ENCODE measurements at regions not wholly inside any gene's neighbourhood (a gene's known extent, or its start where the extent isn't known, plus 50 kb on each side); places are given as distances from the start of the nearest gene placed in this dataset.

DNA sequence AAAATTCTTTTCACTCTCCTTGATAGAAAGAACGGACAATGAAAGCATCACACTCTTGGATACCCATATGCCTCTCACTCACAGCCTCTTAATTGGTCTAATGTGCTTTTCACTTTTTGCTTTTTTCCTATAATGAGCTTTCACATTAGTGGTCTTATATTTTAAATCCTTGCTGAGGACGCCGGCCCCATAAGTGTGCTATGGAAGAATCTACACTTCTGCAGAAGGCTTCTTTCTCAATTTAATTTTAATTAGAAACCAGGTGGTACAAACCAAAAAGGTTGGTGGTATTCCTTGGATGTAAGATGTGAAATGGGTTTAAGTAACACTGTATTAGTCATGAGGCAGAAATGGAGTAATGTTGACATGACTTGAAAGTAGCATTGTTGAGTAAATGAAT is 190.6 kb upstream of the NFIA start:
- Histone ChIP-seq H3K9me3 (ENCODE audit: low read length) (no peaks in the 10 kb centered on the region), H3K4me3 (ENCODE audit: low read length) (no peak overlapping the region), H3K27me3 (ENCODE audit: insufficient read depth, low read length, poor library complexity, severe bottlenecking) (no peaks in the 10 kb centered on the region), H3K4me1 (ENCODE audit: insufficient read depth, low read length) (no peaks in the 10 kb centered on the region), H3K27ac (ENCODE audit: low read depth, low read length) (no peak overlapping the region), H3K36me3 (ENCODE audit: insufficient read depth, low read length) (no peaks in the 10 kb centered on the region)
- Mint-ChIP-seq H3K27ac (no peak overlapping the region), H3K27me3 (peaks cover 6 to 19% of the 10 kb centered on the region in 2 donors), H3K4me3 (no peak overlapping the region), H3K4me1 (no peaks in the 10 kb centered on the region), H3K36me3 (no peaks in the 10 kb centered on the region), H3K9me3 (no peaks in the 10 kb centered on the region)
- DNase-seq, result no peak
- ChIA-PET CTCF (no interaction called here), POLR2A (no interaction called here)

- Histone ChIP-seq H3K27me3 (ENCODE audit: insufficient read depth, low read length, poor library complexity, severe bottlenecking) (no peaks in the 10 kb centered on the region), H3K9me3 (ENCODE audit: low read length) (no peaks in the 10 kb centered on the region), H3K4me1 (ENCODE audit: insufficient read depth, low read length) (no peaks in the 10 kb centered on the region), H3K4me3 (ENCODE audit: low read length) (no peak overlapping the region), H3K36me3 (ENCODE audit: insufficient read depth, low read length) (no peaks in the 10 kb centered on the region), H3K27ac (ENCODE audit: low read depth, low read length) (no peak overlapping the region)
- CTCF ChIA-PET, result no interaction called here
- Mint-ChIP-seq H3K27ac (no peak overlapping the region), H3K27me3 (peaks cover 6 to 19% of the 10 kb centered on the region in 2 donors), H3K4me3 (no peak overlapping the region), H3K9me3 (no peaks in the 10 kb centered on the region), H3K4me1 (no peaks in the 10 kb centered on the region), H3K36me3 (no peaks in the 10 kb centered on the region)
- POLR2A ChIA-PET, result no interaction called here
- DNase-seq, result no peak
Measured at GRCh38 chr1:60891281-60891680, 191.1 kb upstream of the NFIA start.

DNA sequence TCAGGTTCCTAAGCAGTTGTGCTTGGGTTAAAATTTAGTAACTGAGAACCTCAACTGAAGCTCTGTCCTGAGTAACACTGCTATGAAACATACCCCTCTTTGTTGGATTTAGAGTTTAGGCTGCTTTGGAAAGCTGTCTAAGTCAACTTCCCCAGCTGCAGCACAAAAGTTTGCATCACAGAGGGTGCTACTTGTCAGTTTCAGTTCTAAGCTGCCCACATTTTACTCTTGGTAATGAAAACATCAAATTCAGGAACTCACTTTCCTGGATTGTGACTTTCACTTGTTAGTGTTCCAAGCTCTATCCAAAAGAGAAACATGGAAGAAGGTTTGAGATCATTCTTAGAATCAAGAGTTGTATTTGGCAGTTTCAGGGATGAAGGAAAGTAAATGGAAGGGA is 191.7 kb upstream of the NFIA start:
- ChIA-PET POLR2A (no interaction called here), CTCF (no interaction called here)
- Histone ChIP-seq H3K27me3 (ENCODE audit: insufficient read depth, low read length, poor library complexity, severe bottlenecking) (no peaks in the 10 kb centered on the region), H3K4me3 (ENCODE audit: low read length) (no peak overlapping the region), H3K27ac (ENCODE audit: low read depth, low read length) (no peak overlapping the region), H3K9me3 (ENCODE audit: low read length) (no peaks in the 10 kb centered on the region), H3K36me3 (ENCODE audit: insufficient read depth, low read length) (no peaks in the 10 kb centered on the region), H3K4me1 (ENCODE audit: insufficient read depth, low read length) (no peaks in the 10 kb centered on the region)
- Mint-ChIP-seq H3K27me3 (peaks cover 6 to 19% of the 10 kb centered on the region in 2 donors), H3K4me3 (no peak overlapping the region), H3K4me1 (no peaks in the 10 kb centered on the region), H3K9me3 (no peaks in the 10 kb centered on the region), H3K27ac (no peak overlapping the region), H3K36me3 (no peaks in the 10 kb centered on the region)
- DNase-seq, result no peak

DNA sequence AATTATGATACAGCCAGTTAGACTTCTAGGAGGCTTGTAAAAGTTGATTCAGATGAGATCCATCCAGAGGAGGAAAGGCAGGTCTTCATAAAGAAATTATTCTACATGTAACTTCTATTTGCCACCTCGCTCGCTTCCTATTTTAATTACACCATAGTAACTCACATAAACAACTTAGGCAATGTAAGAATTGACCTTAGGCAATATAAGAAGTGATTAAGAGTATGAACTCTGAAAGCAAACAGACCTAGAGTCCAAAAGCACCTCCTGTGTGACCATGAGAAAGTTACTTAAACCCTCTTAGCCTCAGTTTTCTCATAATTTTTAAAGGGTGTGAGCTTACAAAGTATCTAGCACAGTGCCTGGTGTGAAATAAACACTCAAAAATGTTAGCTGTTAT is 192.7 kb upstream of the NFIA start:
- H3K27ac Mint-ChIP-seq, result no peak overlapping the region
- Histone ChIP-seq H3K4me1 (ENCODE audit: insufficient read depth, low read length) (no peaks in the 10 kb centered on the region), H3K9me3 (ENCODE audit: low read length) (no peaks in the 10 kb centered on the region), H3K36me3 (ENCODE audit: insufficient read depth, low read length) (no peaks in the 10 kb centered on the region), H3K27ac (ENCODE audit: low read depth, low read length) (no peak overlapping the region), H3K4me3 (ENCODE audit: low read length) (no peak overlapping the region), H3K27me3 (ENCODE audit: insufficient read depth, low read length, poor library complexity, severe bottlenecking) (no peaks in the 10 kb centered on the region)
- ChIA-PET CTCF (no interaction called here), POLR2A (no interaction called here)
- H3K4me1 Mint-ChIP-seq, result no peaks in the 10 kb centered on the region
- no peak overlapping the region for H3K4me3 Mint-ChIP-seq
- no peaks in the 10 kb centered on the region for H3K36me3 Mint-ChIP-seq
- DNase-seq, result no peak
- H3K9me3 Mint-ChIP-seq, result no peaks in the 10 kb centered on the region
- peaks cover 2 to 17% of the 10 kb centered on the region in 2 donors for H3K27me3 Mint-ChIP-seq

DNA sequence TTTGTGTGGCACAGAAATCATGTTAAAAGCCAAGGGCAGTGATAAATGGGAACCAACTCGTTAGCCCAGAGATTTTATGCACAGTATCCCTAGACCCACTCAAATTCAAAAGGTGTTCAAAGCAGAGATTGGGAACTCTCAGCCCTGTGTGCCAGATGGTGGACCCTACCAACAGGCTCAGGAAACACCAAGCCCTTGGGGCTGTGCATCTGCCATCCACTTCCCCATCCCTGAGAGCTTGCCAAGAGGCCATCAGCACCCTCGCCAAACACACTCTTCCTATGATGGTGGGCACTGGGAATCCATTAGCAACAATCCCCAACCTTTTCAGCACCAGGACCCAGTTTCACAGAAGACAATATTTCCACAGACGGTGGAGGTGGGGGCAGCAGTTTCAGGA is 194.2 kb upstream of the NFIA start:
- CTCF ChIA-PET, result no interaction called here
- no peaks in the 10 kb centered on the region for H3K36me3 Mint-ChIP-seq
- Histone ChIP-seq H3K36me3 (ENCODE audit: insufficient read depth, low read length) (no peaks in the 10 kb centered on the region), H3K4me3 (ENCODE audit: low read length) (no peak overlapping the region), H3K4me1 (ENCODE audit: insufficient read depth, low read length) (no peaks in the 10 kb centered on the region), H3K27me3 (ENCODE audit: insufficient read depth, low read length, poor library complexity, severe bottlenecking) (no peaks in the 10 kb centered on the region), H3K9me3 (ENCODE audit: low read length) (no peaks in the 10 kb centered on the region), H3K27ac (ENCODE audit: low read depth, low read length) (no peak overlapping the region)
- no peaks in the 10 kb centered on the region for H3K9me3 Mint-ChIP-seq
- H3K27ac Mint-ChIP-seq, result no peak overlapping the region
- H3K27me3 Mint-ChIP-seq, result peaks cover 2 to 8% of the 10 kb centered on the region in 2 donors
- DNase-seq, result no peak
- no peak overlapping the region for H3K4me3 Mint-ChIP-seq
- POLR2A ChIA-PET, result no interaction called here
- no peaks in the 10 kb centered on the region for H3K4me1 Mint-ChIP-seq

DNA sequence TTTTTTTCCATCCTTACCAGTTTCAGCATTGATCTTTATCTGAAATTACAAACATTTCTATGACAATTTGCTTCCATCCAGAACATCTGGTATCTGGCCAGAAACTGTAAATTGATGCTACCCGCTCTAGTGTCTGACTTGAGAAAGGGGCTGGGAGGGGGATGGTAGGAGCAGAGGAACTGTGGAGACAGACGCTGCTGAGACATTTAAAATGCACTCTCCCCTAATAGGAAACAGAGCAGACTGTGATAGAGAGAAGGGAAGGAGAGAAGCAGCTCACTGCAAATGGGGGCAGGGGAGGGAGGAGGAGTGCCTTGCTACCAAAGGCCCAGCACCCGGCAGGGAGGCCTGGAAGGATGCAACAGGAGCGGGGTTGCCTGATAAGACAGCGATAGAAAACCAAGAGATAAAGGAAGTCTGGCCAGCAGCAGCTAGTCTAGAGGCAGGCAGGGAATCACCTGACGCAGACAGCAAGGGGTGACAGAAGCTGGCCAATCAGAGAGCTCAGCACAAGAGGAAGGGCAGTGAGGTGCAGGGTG is 195.5 kb upstream of the NFIA start:
- Mint-ChIP-seq H3K36me3 (no peaks in the 10 kb centered on the region), H3K4me3 (no peak overlapping the region), H3K27me3 (peaks cover 2 to 8% of the 10 kb centered on the region in 2 donors), H3K9me3 (no peaks in the 10 kb centered on the region), H3K27ac (peak overlapping the region in 1 of 8 donors; percentile 83), H3K4me1 (no peaks in the 10 kb centered on the region)
- ChIA-PET CTCF (no interaction called here), POLR2A (no interaction called here)
- no peaks in the 10 kb centered on the region for H3K27me3 ChIP-seq (ENCODE audit: insufficient read depth, low read length, poor library complexity, severe bottlenecking)
- H3K27ac ChIP-seq (ENCODE audit: low read depth, low read length), result no peak overlapping the region
- no peak overlapping the region for H3K4me3 ChIP-seq (ENCODE audit: low read length)
- H3K36me3 ChIP-seq (ENCODE audit: insufficient read depth, low read length), result no peaks in the 10 kb centered on the region
- H3K4me1 ChIP-seq (ENCODE audit: insufficient read depth, low read length), result no peaks in the 10 kb centered on the region
- H3K9me3 ChIP-seq (ENCODE audit: low read length), result no peaks in the 10 kb centered on the region
- no peak for DNase-seq

DNA sequence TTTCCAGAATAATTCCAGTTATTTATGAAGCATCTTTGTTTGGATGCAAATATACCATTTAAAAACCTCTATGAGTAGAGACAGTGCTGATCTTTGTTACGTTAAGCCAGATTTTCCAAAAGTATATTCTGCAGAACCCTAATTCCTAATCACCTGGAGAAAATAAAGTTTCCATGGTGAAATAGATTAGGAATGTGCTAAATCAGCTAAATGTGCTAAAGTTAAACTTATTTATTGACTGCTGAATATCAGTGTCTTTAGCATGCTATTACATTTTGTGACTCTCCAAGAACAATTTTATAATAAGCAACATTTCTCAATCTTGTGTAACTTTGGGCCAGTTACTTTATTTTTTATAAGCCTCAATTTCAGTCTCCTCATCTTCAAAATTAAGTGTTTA is 196.3 kb upstream of the NFIA start:
- Histone ChIP-seq H3K4me1 (ENCODE audit: insufficient read depth, low read length) (no peaks in the 10 kb centered on the region), H3K36me3 (ENCODE audit: insufficient read depth, low read length) (no peaks in the 10 kb centered on the region), H3K27ac (ENCODE audit: low read depth, low read length) (no peak overlapping the region), H3K9me3 (ENCODE audit: low read length) (no peaks in the 10 kb centered on the region), H3K4me3 (ENCODE audit: low read length) (no peak overlapping the region), H3K27me3 (ENCODE audit: insufficient read depth, low read length, poor library complexity, severe bottlenecking) (no peaks in the 10 kb centered on the region)
- Mint-ChIP-seq H3K36me3 (no peaks in the 10 kb centered on the region), H3K4me3 (no peak overlapping the region), H3K4me1 (no peaks in the 10 kb centered on the region), H3K27me3 (peaks cover 6 to 8% of the 10 kb centered on the region in 2 donors), H3K9me3 (no peaks in the 10 kb centered on the region), H3K27ac (no peak overlapping the region)
- POLR2A ChIA-PET, result no interaction called here
- CTCF ChIA-PET, result no interaction called here
- DNase-seq, result no peak

GRCh38 chr1:60880202-60880601 is 202.2 kb upstream of the NFIA start:
- Histone ChIP-seq H3K9me3 (ENCODE audit: low read length) (no peaks in the 10 kb centered on the region), H3K27ac (ENCODE audit: low read depth, low read length) (no peak overlapping the region), H3K4me1 (ENCODE audit: insufficient read depth, low read length) (no peaks in the 10 kb centered on the region), H3K27me3 (ENCODE audit: insufficient read depth, low read length, poor library complexity, severe bottlenecking) (no peaks in the 10 kb centered on the region), H3K4me3 (ENCODE audit: low read length) (no peak overlapping the region), H3K36me3 (ENCODE audit: insufficient read depth, low read length) (no peaks in the 10 kb centered on the region)
- no peak for DNase-seq
- Mint-ChIP-seq H3K36me3 (no peaks in the 10 kb centered on the region), H3K9me3 (no peaks in the 10 kb centered on the region), H3K4me1 (no peaks in the 10 kb centered on the region), H3K4me3 (no peak overlapping the region), H3K27ac (no peak overlapping the region), H3K27me3 (peaks cover 6 to 20% of the 10 kb centered on the region in 2 donors)
- ChIA-PET POLR2A (no interaction called here), CTCF (no interaction called here)

GRCh38 chr1:60878323-60878722 is 204.0 kb upstream of the NFIA start:
- Histone ChIP-seq H3K36me3 (ENCODE audit: insufficient read depth, low read length) (no peaks in the 10 kb centered on the region), H3K4me1 (ENCODE audit: insufficient read depth, low read length) (no peaks in the 10 kb centered on the region), H3K27me3 (ENCODE audit: insufficient read depth, low read length, poor library complexity, severe bottlenecking) (no peaks in the 10 kb centered on the region), H3K27ac (ENCODE audit: low read depth, low read length) (no peak overlapping the region), H3K9me3 (ENCODE audit: low read length) (no peaks in the 10 kb centered on the region), H3K4me3 (ENCODE audit: low read length) (no peak overlapping the region)
- H3K27ac Mint-ChIP-seq, result no peak overlapping the region
- CTCF ChIA-PET, result no interaction called here
- H3K27me3 Mint-ChIP-seq, result peaks cover 6 to 20% of the 10 kb centered on the region in 2 donors
- H3K9me3 Mint-ChIP-seq, result no peaks in the 10 kb centered on the region
- no peaks in the 10 kb centered on the region for H3K36me3 Mint-ChIP-seq
- no peak overlapping the region for H3K4me3 Mint-ChIP-seq
- POLR2A ChIA-PET, result no interaction called here
- DNase-seq, result no peak
- H3K4me1 Mint-ChIP-seq, result no peaks in the 10 kb centered on the region

All from CD8-positive, alpha-beta memory T cell (primary cell).